A549 (cell line): ENCODE measurements at regions not wholly inside any gene's neighbourhood (a gene's known extent, or its start where the extent isn't known, plus 50 kb on each side); places are given as distances from the start of the nearest gene placed in this dataset.
A peak's percentile ranks its signal among the peaks of the same experiment; 100 is the strongest.
"Not testable (repeated sequence)": the region's sequence is repeated elsewhere in the genome, so short reads cannot be mapped to it uniquely, and the experiment has no call there.

Experiments used
- ATAC-seq, 2 experiments: fragments of 200-7000 bp in 1 of 2; fragments of >200 bp in 1 of 2; cut with Nextera tagmentation in 1 of 2; cut with Tn5 transposase in 1 of 2; 3 replicates each; pipeline versions ENCODE4 v1.8.0 to v1.9.1; 2018 to 2020; ENCODE audit warnings: mild to moderate bottlenecking in 1 of 2, moderate library complexity in 1 of 2
- CTCF ChIA-PET: fragments of 300-600 bp; sonication (Branson Sonifier 250); formaldehyde crosslinking; extraction: SDS; loops from one replicate; lab custom pipeline; 2021; ENCODE audit warnings: antibody characterized with exemption, inconsistent platforms; lab: Yijun Ruan, JAX
- POLR2A ChIA-PET: fragments of 350-600 bp; formaldehyde crosslinking; extraction: SDS; loops from one replicate; lab custom pipeline; 2021; ENCODE audit warnings: antibody characterized with exemption, inconsistent platforms; lab: Yijun Ruan, JAX
- DNase-seq, 2 experiments: peaks; one replicate each; pipeline versions ENCODE4 v3.0.0 to v3.0.0-alpha.2; 2011 to 2016; ENCODE audit warnings: low read depth in 1 of 2, low spot score in 1 of 2
- FAIRE-seq: peaks from 2 replicates; lab custom pipeline; 2011; peaks lifted over from hg19 to GRCh38; lab: Jason Lieb, UNC
- H3K27ac ChIP-seq, 2 experiments: fragments of >200 bp; sonication (Bioruptor Twin); formaldehyde crosslinking; 3 replicates each; pipeline ENCODE4 v1.5.1; 2016 to 2017
- H3K4me1 ChIP-seq: fragments of >200 bp; sonication (Bioruptor Twin); formaldehyde crosslinking; 3 replicates; pipeline ENCODE4 v1.6.1; 2016
- H3K4me2 ChIP-seq: fragments of >200 bp; sonication (Bioruptor Twin); formaldehyde crosslinking; 3 replicates; pipeline ENCODE4 v1.6.1; 2016
- H3K4me3 ChIP-seq: fragments of >200 bp; sonication (Bioruptor Twin); formaldehyde crosslinking; 3 replicates; pipeline ENCODE4 v1.5.1; 2016
- H3K9me3 ChIP-seq: fragments of >200 bp; sonication (Bioruptor Twin); formaldehyde crosslinking; 3 replicates; pipeline ENCODE4 v1.6.1; 2016
- BCL3 ChIP-seq: fragments of >200 bp; sonication (Bioruptor Twin); formaldehyde crosslinking; IDR thresholded peaks from 3 replicates; pipeline ENCODE4 v1.6.1; 2016
- BHLHE40 ChIP-seq: IDR thresholded peaks from 2 replicates; pipeline ENCODE4 v1.6.1; 2012; ENCODE audit warnings: low read depth, low read length, inconsistent platforms
- CHD2 ChIP-seq: fragments of 150-350 bp; IDR thresholded peaks from 2 replicates; pipeline ENCODE4 v1.6.1; 2014; ENCODE audit warnings: low read length; ENCODE audit not compliant: partially characterized antibody
- EHF ChIP-seq: fragments of 250-450 bp; sonication (Bioruptor Pico); IDR thresholded peaks from 2 replicates; pipeline ENCODE4 v1.5.0; 2020; ENCODE audit warnings: mild to moderate bottlenecking
- ELK1 ChIP-seq: fragments of 150-350 bp; IDR thresholded peaks from 2 replicates; pipeline ENCODE4 v1.6.1; 2014; ENCODE audit warnings: low read depth, mild to moderate bottlenecking, low read length
- EP300 ChIP-seq, 2 experiments: fragments of >200 bp; sonication (Bioruptor Twin); formaldehyde crosslinking; IDR thresholded peaks; 2 replicates in 1 of 2; 3 replicates in 1 of 2; pipeline ENCODE4 v1.6.1; 2016 to 2017
- FOSB ChIP-seq: fragments of 250-450 bp; sonication (Bioruptor Pico); IDR thresholded peaks from 2 replicates; pipeline ENCODE4 v1.5.0; 2020; ENCODE audit warnings: mild to moderate bottlenecking, moderate library complexity
- FOSL2 ChIP-seq, 2 experiments: fragments of 450-650 bp in 1 of 2; fragments of >200 bp in 1 of 2; sonication (Bioruptor Twin) in 1 of 2; formaldehyde crosslinking; IDR thresholded peaks; 2 replicates each; pipeline versions ENCODE4 v1.5.0 to v1.6.1; 2016 to 2020; ENCODE audit warnings: mild to moderate bottlenecking in 1 of 2, moderate library complexity in 1 of 2
- HDAC2 ChIP-seq: fragments of 200-600 bp; sonication (generic); IDR thresholded peaks from 2 replicates; pipeline ENCODE4 v1.6.1; 2016
- HOXB5 ChIP-seq: fragments of 250-450 bp; sonication (Bioruptor Pico); IDR thresholded peaks from 2 replicates; pipeline ENCODE4 v1.5.0; 2020; ENCODE audit warnings: mild to moderate bottlenecking, moderate library complexity
- JUNB ChIP-seq: fragments of >200 bp; sonication (Bioruptor Twin); formaldehyde crosslinking; IDR thresholded peaks from 2 replicates; pipeline ENCODE4 v1.6.1; 2016
- MAFK ChIP-seq: fragments of 450-650 bp; IDR thresholded peaks from 2 replicates; pipeline ENCODE4 v1.6.1; 2014; ENCODE audit not compliant: partially characterized antibody
- MAX ChIP-seq: IDR thresholded peaks from 2 replicates; pipeline ENCODE4 v1.6.1; 2012
- MAZ ChIP-seq: fragments of 150-350 bp; IDR thresholded peaks from 2 replicates; pipeline ENCODE4 v1.6.1; 2014; ENCODE audit warnings: antibody characterized with exemption, low read depth, low read length, borderline replicate concordance
- NR3C1 ChIP-seq: fragments of >200 bp; sonication (Bioruptor Twin); formaldehyde crosslinking; IDR thresholded peaks from 3 replicates; pipeline ENCODE4 v1.6.1; 2017
- POLR2A ChIP-seq: IDR thresholded peaks from 2 replicates; pipeline ENCODE4 v1.6.1; 2012; ENCODE audit warnings: mild to moderate bottlenecking, low read length
- RCOR1 ChIP-seq: fragments of 150-350 bp; IDR thresholded peaks from 2 replicates; pipeline ENCODE4 v1.6.1; 2014; ENCODE audit warnings: antibody characterized with exemption, low read length, low read depth
- RFX5 ChIP-seq: fragments of 450-650 bp; IDR thresholded peaks from 2 replicates; pipeline ENCODE4 v1.7.1; 2014; ENCODE audit warnings: antibody characterized with exemption, mild to moderate bottlenecking, moderate library complexity
- RNF2 ChIP-seq: fragments of 200-600 bp; sonication (generic); IDR thresholded peaks from 2 replicates; pipeline ENCODE4 v1.6.1; 2016; ENCODE audit warnings: low read depth, mild to moderate bottlenecking, antibody characterized with exemption, moderate library complexity, borderline replicate concordance
- SMC3 ChIP-seq: fragments of >200 bp; sonication (Bioruptor Twin); formaldehyde crosslinking; IDR thresholded peaks from 3 replicates; pipeline ENCODE4 v1.6.1; 2018; ENCODE audit warnings: inconsistent platforms
- SREBF2 ChIP-seq: fragments of 450-650 bp; IDR thresholded peaks from 2 replicates; pipeline ENCODE4 v1.6.1; 2014; ENCODE audit warnings: mild to moderate bottlenecking, moderate library complexity
- ZNF302 ChIP-seq: fragments of 250-450 bp; sonication (Bioruptor Pico); IDR thresholded peaks from 2 replicates; pipeline ENCODE4 v1.9.0; 2021; ENCODE audit warnings: inconsistent platforms, mild to moderate bottlenecking, moderate library complexity
- WGBS: methylation state at CpG from one replicate; pipeline ENCODE4 v1.1.6; 2017; ENCODE audit errors: missing lambda C conversion rate; 5-methylcytosine and 5-hydroxymethylcytosine counted together

GRCh38 chr1:105073660-105074059 lies 1324.0 kb downstream of the AMY1C start:
- TF ChIP-seq ELK1 = no peak
- no peak for TF ChIP-seq JUNB
- no peak for TF ChIP-seq NR3C1
- no peak for TF ChIP-seq RNF2
- TF ChIP-seq BHLHE40 = no peak
- no peak for TF ChIP-seq MAFK
- no peak for TF ChIP-seq EP300 (IDR thresholded peaks at IDR 0.05)
- no peak for TF ChIP-seq HDAC2
- TF ChIP-seq SMC3 = no peak
- no peak for TF ChIP-seq BCL3
- no peak for TF ChIP-seq FOSL2 (IDR thresholded peaks at IDR 0.05)
- no peak for TF ChIP-seq FOSL2 (CRISPR knock-in tag; IDR thresholded peaks at IDR 0.05)
- FAIRE-seq = no peak
- CTCF ChIA-PET = no interaction called here
- DNase-seq = no peak
- POLR2A ChIA-PET = no interaction called here
- Histone ChIP-seq H3K9me3 (no peaks in the 10 kb centered on the region), H3K4me2 (no peak overlapping the region), H3K4me1 (no peaks in the 10 kb centered on the region), H3K4me3 (no peak overlapping the region), H3K27ac (no peak overlapping the region)
- no peak for ATAC-seq

GRCh38 chr1:105083611-105084010 lies 1333.9 kb downstream of the AMY1C start:
- Histone ChIP-seq H3K9me3 (no peaks in the 10 kb centered on the region), H3K4me2 (no peak overlapping the region), H3K4me3 (no peak overlapping the region), H3K27ac (no peak overlapping the region), H3K4me1 (no peaks in the 10 kb centered on the region)
- CTCF ChIA-PET = no interaction called here
- ATAC-seq = no peak
- no peak for DNase-seq
- no peak for FAIRE-seq
- TF ChIP-seq RFX5 (no peak), POLR2A (no peak), MAZ (no peak), EHF (CRISPR knock-in tag) (no peak), ELK1 (no peak)
- WGBS = 20% methylated on average over 4 of the region's 4 CpGs
- POLR2A ChIA-PET = no interaction called here

GRCh38 chr1:105087506-105087905 lies 1337.8 kb downstream of the AMY1C start:
- Histone ChIP-seq H3K4me2 (no peak overlapping the region), H3K4me1 (no peaks in the 10 kb centered on the region), H3K4me3 (no peak overlapping the region), H3K27ac (no peak overlapping the region), H3K9me3 (no peaks in the 10 kb centered on the region)
- CTCF ChIA-PET = no interaction called here
- 5% methylated on average over 7 of the region's 7 CpGs for WGBS
- FAIRE-seq (no peak), DNase-seq (peak in 1 of 2 experiments; percentile 22), ATAC-seq (no peak; a peak in 1 of 6 replicates)
- no peak for TF ChIP-seq CHD2
- no peak for TF ChIP-seq SMC3
- TF ChIP-seq MAFK = no peak
- POLR2A ChIA-PET = no interaction called here

GRCh38 chr1:105088166-105088565 lies 1338.5 kb downstream of the AMY1C start:
- ATAC-seq = no peak
- TF ChIP-seq FOSB (no peak), HDAC2 (no peak), SREBF2 (no peak), RNF2 (no peak), ZNF302 (no peak), HOXB5 (CRISPR knock-in tag) (no peak), MAX (no peak), RCOR1 (no peak)
- no peak for FAIRE-seq
- H3K4me2 ChIP-seq = no peak overlapping the region
- POLR2A ChIA-PET = no interaction called here
- CTCF ChIA-PET = no interaction called here
- H3K27ac ChIP-seq = no peak overlapping the region
- DNase-seq = no peak
- no peaks in the 10 kb centered on the region for H3K9me3 ChIP-seq
- no peaks in the 10 kb centered on the region for H3K4me1 ChIP-seq
- WGBS = 13% methylated on average over 1 of the region's 1 CpG
- H3K4me3 ChIP-seq = no peak overlapping the region

- FAIRE-seq, POLR2A ChIA-PET, H3K4me1 ChIP-seq, DNase-seq, H3K9me3 ChIP-seq, ATAC-seq, H3K27ac ChIP-seq, H3K4me2 ChIP-seq, H3K4me3 ChIP-seq, CTCF ChIA-PET: not testable (repeated sequence)
- 62% methylated on average over 1 of the region's 1 CpG for WGBS
Observed at GRCh38 chr1:105093893-105094292, 1344.2 kb downstream of the AMY1C start.
